CD4-positive, alpha-beta T cell treated with Interleukin-10 for 1 hour (primary cell): ENCODE measurements at regions not wholly inside any gene's neighbourhood (a gene's known extent, or its start where the extent isn't known, plus 50 kb on each side); places are given as distances from the start of the nearest gene placed in this dataset.
"Not testable (repeated sequence)": the region's sequence is repeated elsewhere in the genome, so short reads cannot be mapped to it uniquely, and the experiment has no call there.

Experiments used
- DNase-seq: peaks from one replicate; pipeline ENCODE4 v3.0.0-alpha.2; 2020

DNA sequence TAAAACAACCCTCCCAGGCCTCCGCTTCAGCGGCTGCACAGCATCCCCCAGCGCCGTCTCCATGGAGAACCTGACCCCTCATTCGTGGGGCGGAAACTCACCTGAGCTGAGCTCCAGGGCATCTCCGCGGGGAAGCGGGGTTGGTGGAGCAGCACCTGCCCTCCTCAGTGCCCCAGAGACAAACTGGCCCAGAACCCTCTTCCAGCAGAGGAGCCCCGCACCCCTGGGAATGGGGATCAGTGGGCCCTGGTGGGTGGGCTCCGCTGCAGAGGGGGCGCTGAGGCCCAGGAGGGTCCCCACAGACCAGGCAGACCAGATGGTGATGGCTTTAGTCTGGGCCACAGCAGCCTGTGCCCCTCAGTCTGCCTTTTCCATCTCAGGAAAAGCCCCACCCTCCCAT is 261.2 kb downstream of the ADGRD1 start:
- DNase-seq: not testable (repeated sequence)

DNA sequence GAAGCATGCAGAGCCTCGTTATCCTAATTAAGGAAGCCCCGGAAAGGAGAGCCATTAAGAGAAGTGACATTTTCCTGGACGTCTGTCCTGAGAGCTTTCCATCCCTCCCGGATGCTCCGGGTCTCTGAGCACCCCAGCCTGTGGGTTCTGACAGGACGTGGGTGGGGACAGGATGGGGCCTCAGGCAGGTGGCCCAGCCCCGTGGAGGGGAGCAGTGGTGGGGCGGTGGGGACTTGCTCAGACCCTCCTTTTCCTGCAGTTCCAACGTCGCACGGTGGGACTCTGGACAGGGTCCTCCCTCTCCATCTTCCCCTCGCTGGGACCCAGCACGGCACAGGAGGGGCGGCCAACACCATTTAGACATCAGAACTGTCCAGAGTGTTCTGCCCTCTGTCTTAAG is 262.9 kb downstream of the ADGRD1 start:
- not testable (repeated sequence) for DNase-seq

DNA sequence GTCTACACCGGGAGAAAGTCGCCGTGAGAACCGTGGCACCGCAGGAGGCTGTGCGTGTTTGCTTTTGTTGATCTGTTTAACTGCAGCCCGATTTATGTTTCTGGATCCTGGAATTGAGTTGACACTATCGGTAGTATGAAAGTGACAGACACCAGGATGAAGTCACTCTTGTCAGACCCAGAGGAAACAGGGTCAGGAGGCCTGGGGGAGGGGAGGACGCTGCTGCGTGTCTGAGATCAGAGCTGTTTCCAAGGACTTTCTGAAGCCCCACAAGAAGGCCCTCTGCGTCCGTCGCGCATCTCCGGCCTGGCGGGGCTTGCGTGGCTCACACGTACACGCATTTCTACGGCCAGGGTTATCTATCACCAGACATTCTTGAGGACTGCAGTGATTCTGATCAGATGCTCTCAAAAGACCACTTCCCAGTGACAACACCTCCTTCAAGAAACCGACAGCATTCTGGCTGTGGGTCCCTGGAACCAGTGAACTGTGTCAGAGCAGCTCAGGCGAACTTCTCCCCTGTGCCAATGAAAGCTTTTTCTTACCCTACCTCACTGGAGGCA is 263.4 kb downstream of the ADGRD1 start:
- DNase-seq: no peak

DNA sequence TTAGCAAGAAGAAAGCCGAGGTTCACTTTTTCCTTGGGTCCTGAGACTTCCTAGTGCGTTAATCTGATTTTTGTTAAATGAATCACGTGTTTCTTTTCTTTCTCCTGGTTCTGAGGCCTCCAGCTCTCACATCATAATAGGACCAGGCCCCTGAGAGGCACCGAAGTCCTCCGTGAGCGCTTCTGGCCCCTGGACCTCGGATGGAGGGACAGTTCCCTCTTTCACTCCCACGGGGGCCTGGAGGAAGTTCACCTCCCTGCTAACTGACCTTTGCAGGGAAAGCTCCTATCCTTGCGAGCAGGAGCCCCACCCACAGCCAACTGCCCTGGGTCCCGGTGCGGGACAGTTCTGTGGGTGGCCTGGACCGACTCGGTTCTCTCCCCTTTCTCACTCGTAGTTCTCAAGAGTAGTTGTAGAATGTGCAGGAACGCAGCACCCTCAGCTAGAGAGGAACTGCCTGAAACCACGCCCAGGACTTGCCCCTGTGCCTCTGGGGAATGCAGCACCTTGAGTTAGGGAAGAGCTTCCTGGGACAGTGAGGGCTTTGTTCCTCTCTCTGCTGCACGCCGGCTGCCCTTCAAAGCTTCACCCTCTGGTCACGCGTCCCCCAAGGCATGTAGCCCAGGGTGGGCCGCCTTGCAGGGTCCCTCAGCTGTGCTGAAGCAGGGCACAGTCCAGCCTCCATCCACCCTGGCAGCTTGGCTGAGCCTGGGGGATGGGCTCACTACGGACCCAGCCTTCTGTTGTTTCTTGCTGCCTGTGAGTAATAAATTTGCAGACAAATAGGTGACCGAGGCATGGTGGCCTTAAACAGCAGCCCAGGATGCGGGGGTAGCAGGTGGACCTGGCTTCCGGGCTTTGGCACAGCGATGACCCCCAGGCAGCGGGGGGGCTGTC is 264.6 kb downstream of the ADGRD1 start:
- DNase-seq: no peak

DNA sequence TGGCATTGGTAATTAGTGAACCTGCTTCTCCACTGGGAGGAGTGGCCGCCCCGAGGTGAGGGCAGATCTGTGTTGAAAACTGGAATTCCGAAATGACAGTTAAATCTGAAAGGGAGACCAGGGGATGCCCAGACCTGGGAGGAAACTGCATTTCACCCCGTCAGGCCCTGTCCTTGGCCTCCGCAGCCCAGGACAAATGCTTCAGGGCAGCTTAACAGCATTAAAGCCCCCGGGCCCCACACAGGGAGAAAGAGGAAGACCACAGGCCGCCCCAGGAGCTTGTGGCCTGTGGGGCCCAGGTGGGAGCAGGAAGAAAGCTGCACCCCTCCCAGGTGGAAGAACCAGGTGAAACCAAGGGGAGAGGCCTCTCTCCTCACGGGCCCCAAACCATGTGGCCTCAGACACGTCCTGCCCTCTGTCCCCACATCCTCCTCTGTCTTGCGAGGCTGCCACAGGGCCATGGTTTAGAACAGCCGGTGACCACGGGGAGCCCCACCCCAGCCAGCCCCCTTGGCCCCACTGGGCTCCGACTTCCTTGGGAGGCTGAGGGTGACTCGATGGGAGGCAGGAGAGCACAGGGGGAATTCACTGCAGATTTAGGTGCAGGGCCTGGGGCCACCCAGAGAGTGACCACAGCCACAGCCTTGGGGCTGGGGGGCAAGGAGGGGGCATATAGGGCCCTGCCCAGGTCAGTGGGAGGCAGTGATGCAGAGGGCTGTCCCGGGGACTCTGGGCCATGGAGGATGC is 265.4 kb downstream of the ADGRD1 start:
- DNase-seq: no peak

- DNase-seq: no peak
Observed at GRCh38 chr12:131219670-131220330, 266.1 kb downstream of the ADGRD1 start.

- no peak for DNase-seq
Observed at GRCh38 chr12:131220331-131220685, 266.6 kb downstream of the ADGRD1 start.

DNA sequence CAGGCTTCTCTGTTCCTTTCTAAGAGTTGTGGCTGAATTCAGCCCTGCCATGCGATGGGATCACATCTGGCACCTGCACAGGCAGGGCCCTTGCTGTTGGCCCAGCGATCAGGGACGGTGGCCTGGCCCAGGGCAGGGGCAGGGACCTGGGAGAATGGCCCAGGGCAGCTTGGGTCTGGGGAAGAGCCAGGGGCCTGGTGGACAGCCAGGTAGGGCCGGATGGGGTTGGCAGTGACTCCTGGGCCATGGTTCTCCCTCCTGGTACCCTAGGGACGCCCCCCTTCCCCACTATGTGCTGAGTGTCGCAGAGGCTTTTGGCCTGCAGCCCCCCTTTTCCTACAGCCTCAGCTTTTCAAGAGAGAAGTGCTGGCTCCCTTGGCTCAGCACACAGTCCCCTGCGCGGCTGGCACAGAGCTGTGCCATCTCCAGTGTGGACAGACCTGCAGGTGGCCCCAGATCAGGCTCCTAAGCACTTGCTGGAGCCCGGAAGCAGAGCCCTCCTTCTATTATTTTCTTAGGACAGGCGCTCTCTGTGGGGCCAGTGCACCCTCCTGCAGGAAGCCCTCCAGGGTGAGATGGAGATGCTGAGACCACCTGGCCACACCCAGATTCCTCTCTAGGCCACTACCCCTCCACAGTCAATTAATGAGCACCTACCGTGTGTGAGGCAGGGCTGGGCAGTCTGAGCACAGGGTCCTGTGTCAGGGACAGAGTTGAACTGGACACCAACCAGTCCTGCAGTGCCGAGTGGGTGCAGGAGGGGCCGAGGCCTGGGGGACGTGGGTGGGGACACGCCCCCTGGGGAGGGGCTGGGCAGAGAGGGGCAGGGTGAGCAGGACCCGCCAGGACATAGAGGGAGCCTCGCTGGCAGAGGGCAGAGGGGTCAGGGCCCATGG is 267.6 kb downstream of the ADGRD1 start:
- DNase-seq: no peak

GRCh38 chr12:131221957-131222328 is 268.2 kb downstream of the ADGRD1 start:
- no peak for DNase-seq

DNA sequence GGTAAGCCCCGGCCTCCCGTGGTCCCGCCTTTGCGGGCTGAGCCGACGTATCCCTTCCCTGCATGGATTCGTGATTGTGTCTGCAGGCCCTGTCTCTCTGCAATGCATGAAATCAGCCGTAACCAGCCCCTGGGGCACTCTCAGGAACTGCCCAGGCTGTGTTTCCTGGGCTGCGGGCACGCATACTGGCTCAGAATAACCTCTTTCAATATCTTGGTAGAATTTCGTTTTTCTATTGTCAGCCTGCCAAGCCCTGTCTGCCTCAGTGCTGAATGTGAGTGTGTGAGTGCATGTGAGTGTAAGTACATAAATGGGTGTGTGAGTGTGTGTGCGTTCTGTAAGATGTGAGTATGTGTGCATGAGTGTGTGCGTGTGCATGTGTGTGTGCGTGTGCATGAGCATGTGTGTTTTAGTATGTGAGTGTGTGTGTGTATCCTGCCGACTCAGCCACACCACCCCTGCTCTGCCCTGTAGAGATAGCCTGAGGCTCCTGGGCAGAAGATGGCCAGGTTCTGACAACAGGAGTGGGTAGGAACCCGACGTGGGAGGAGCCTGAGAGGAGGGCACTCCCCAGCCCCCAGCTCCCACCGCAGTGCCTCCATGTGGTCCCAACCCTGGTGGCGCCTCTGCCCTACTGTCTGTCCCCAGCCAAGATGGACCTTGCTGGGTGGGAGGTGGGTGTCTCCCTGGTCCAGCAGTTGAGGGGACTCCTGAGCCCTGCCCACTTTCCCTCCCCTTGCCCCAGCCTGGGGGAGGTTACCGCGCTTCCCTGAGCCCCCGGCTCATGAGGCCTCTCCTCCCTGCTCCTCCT is 268.8 kb downstream of the ADGRD1 start:
- no peak for DNase-seq

DNA sequence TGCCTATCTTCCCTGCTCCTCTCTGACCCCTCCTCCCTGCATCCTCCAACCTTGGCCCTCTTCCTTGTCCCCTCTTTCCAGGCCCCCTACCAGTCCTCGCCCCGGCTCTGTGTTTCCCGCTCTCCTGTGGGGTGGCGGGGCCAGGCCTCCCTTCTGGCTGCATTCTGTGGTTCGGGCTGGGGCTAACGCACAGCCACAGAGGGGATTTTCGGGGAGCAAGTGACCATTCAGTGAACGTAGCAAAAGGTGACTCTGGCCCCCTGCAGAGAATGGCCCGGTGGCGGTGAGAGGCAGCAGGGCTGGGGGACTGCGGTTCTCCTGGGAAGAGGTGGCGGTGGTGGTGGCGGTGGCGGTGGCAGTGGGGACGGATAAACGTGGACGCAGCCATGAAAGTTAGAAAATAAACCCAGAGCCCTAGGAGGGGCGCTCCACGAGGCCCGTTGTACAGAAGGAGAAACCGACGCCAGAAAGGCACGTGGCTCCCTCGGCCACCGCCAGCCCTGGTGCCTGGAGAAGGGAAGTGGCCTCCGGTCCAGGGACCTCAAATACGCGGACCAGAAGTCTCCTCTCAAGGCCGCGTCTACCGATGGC is 269.6 kb downstream of the ADGRD1 start:
- DNase-seq: no peak

- DNase-seq: no peak
Observed at GRCh38 chr12:131223791-131224225, 270.1 kb downstream of the ADGRD1 start.

DNA sequence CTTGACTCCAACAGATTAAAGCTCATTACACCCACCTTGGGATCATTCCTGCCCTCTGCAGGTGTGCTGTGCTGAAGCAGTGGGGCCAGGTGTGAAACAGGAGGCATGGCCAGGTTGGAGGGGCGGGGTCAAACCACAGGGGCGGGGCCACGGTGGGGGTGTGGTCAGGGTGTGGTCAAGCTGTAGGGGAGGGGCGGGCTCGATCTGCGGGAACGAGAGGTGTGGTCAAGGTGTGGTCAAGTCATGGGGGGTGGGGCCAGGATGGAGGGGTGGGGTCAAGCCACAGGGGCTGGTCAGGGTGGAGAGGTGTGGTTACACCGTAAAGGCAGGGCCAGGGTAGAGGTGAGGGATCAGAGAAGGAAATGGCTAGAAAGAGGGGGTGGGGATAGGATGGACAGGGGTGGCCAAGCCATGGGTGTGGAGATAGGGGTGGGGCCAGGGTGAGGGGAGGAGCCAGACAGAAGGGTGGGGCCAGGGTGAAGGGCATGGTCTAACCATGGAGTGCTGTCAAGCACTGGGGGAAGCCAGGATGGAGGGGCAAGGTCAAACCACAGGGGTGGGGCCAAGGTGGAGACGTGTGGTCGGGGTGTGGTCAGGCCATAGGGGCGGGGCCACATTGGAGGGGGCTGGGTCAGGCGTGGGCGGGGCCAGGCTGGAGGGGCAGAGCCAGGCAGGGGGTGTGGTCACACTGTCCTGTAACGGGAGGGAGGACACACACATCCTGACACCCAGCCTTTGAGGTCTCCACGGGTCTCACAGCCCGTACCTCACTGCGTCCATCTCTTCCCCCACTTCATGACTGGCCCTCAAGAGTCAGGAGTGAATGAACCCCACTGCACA is 270.7 kb downstream of the ADGRD1 start:
- DNase-seq: not testable (repeated sequence)

DNA sequence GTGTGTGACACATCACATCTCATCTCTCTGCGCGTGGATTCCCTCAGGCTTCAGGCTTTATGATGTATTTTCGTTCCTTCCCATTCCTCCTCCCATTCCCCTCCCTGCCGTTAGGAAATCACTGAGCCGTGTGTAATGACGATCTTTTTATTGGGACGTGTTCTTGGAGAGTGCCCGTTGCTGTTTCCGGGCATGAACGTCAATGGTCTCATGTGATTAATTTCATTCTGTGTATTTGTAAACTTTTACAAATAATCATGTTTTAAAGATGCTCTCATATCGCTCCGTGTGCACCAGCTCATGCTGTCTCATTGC is 271.3 kb downstream of the ADGRD1 start:
- not testable (repeated sequence) for DNase-seq

DNA sequence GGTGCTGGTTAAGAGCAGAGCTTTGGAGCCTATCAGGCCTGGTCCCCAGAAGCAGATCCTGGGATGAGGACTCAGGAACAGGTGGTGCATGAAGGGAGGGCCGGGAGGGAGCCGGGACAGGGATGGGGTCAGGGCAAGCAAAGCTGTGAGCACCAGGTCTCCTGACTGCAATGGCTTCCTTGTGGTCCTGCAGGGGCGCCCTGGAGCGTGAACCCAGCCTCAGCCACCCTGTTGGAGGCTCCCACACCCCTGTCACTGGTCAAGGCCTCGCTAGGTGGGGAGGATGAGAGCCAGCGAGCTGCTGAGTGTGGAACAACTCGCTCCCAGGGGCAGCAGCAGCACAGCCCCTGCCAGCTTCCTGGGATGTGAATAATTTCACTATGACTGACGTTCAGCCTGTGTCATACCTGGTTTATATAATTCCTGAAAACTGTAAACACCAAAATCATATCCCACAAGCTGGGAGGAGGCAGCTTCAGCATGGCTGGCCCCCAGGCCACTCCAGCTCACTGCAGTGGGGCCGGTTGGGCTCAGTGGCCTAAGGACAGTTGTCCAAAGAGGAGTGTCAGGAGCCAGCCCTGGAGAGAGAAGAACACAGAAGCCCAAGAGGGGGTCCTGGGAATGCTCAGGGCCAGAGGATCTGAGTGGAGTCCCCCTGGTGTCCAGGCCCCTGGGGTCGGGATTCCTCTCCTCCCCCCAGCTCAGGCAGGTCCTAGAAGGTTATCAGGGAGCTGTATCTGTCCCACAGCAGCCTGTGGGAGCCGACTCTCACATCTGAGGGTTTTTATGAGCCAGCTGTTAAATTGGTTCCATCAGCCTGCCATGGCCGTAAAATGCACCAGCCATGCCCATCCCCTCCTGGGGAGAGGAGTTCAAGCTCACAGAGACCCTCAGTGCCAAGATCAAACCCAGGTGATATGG is 272.9 kb downstream of the ADGRD1 start:
- no peak for DNase-seq

GRCh38 chr12:131227641-131228040 is 273.9 kb downstream of the ADGRD1 start:
- not testable (repeated sequence) for DNase-seq

GRCh38 chr12:131229079-131229425 is 275.3 kb downstream of the ADGRD1 start:
- DNase-seq: not testable (repeated sequence)

DNA sequence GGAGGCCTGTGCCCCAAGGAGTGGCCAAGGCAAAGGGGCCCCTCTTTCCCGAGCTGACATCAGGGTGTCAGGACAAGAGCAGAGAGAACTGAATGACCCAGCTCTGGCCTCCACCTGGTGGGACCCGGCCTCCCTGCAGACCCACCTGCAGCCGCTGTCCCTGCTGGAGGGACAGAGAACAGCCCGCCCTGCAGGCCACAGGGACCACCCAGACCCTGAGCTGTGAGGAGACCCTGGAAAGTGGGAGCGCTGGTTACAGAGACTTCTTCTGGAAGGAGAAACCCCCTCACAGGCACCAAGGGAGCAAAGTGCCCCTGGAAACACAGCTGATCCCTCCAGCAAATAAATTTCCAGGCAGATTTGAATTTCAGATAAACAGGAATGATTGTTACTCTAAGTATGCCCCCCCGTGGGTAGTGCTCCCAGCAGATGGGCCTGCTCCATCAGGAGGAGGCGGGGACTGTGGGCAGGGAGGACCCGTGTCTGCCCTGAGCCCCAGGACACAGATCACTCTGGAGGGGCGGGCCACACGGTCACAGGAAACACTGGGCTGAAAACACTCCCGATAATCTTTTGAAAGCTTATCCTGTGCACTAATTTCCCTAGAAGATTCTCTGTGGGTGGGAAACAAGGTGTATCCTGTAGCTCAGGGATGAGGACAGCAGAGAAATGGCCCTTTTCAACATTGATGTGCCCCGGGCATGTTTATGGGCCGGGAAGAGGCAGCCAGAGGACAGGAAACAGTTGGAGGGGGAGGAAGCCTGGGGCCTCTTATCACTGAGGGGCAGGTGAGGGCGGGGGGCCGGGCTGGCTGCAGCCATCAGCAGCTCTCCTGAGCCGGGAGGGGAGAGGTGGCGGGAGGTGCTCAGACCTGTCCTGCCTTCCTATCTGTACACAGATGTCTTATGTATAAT is 276.0 kb downstream of the ADGRD1 start:
- no peak for DNase-seq
